Stimulated activated effector memory CD8-positive, alpha-beta T cell treated with anti-CD3 and anti-CD28 coated beads, Interleukin-12 subunit alpha, Interleukin-12 subunit beta, amount 100 ng/mL, for 72 hours (primary cell): ENCODE measurements at regions not wholly inside any gene's neighbourhood (a gene's known extent, or its start where the extent isn't known, plus 50 kb on each side); places are given as distances from the start of the nearest gene placed in this dataset.
"Not testable (repeated sequence)": the region's sequence is repeated elsewhere in the genome, so short reads cannot be mapped to it uniquely, and the experiment has no call there.

Source experiments
- ATAC-seq: fragments of 150-1000 bp; cut with Tn5 transposase; 2 replicates; pipeline ENCODE4 v1.10.0; 2021
- DNase-seq, 2 donors: peaks; one replicate each; pipeline ENCODE4 v3.0.0; 2021 to 2022; ENCODE audit warnings: low spot score in 2 of 2
- H3K27ac Mint-ChIP-seq: one replicate; pipeline ENCODE4 v1.8.0; 2022; ENCODE audit warnings: mild to moderate bottlenecking, mixed read lengths
- H3K36me3 Mint-ChIP-seq: one replicate; pipeline ENCODE4 v1.8.0; 2022; ENCODE audit warnings: mild to moderate bottlenecking, mixed read lengths
- H3K4me1 Mint-ChIP-seq: one replicate; pipeline ENCODE4 v1.8.0; 2022; ENCODE audit warnings: mixed read lengths
- H3K4me3 Mint-ChIP-seq: one replicate; pipeline ENCODE4 v1.8.0; 2022; ENCODE audit warnings: mild to moderate bottlenecking, mixed read lengths
- H3K9me3 Mint-ChIP-seq: one replicate; pipeline ENCODE4 v1.8.0; 2022; ENCODE audit warnings: mixed read lengths

DNA sequence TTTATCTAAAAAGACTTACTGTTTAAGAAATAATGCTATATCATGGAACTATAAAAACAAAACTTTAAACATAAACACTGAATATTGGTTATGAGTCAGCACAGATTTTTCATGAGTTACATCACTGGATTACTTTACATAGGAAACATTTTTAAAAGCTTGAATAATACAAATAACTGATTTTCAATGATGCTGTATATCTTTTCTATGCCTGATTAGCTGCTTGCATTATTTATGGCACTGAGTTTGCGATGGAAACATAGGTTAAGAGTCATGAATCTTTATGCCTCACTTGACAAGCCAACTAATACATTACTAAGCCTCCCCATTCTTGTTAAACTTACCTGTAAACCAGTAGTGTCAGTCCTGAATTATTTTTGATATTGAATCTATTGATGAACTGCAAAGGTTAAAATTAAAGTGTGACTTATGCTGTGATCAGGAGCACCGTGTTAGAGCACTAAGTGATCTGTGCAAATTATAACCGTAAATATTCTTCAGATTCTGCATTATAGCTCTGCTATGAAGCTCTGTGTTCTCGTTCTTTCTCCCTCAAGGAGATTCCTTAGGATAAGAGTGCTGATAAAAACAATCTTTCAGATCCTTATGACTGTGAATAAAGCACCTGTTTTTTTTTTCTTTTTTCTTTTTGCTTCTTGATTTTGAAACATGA is 437.3 kb upstream of the BCHE start:
- Mint-ChIP-seq H3K27ac (no peak overlapping the region), H3K4me1 (no peaks in the 10 kb centered on the region), H3K36me3 (no peaks in the 10 kb centered on the region), H3K9me3 (peaks cover 16% of the 10 kb centered on the region), H3K4me3 (no peak overlapping the region)
- DNase-seq (no peak), ATAC-seq (no peak)

DNA sequence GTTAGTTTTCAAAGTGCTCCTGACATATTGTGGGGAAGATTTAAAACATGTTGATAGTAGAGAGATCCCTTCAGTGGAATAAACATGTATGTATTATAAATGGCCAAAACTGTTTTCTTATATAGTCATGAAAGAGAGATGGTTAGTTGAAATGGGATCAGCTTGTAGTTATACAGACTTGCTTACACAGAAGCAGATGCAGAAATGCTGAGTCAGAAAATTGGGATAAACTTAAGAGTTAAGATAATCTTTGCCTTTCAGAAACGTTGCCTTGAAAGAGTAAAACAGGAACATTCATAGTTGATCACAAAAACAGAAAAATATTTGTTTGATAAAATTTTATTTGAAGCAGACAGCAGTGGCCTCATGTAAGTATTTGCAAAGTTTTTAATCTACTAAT is 433.2 kb upstream of the BCHE start:
- no peak overlapping the region for H3K4me3 Mint-ChIP-seq
- no peak for DNase-seq
- no peak overlapping the region for H3K27ac Mint-ChIP-seq
- peaks cover 6% of the 10 kb centered on the region for H3K9me3 Mint-ChIP-seq
- H3K4me1 Mint-ChIP-seq, result no peaks in the 10 kb centered on the region
- no peaks in the 10 kb centered on the region for H3K36me3 Mint-ChIP-seq
- ATAC-seq, result no peak

DNA sequence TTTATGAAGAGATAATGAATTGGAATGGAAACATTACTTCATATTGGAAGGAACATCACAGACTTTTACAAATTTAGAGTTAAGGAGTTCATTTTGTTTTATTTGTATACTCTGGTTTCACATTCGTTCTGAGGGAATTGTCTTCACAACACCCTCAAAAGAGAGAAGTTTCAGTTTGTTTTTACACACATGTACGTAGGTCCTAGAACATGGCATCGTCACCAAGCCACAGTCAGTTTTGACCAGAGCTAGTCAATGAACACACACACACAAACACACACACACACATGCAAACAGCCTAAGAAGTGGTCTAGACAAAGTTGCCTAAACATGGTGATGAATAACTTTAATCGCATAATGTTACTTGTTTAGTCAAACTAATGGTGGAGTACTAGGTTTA is 427.9 kb upstream of the BCHE start:
- ATAC-seq (no peak), DNase-seq (no peak)
- no peaks in the 10 kb centered on the region for H3K36me3 Mint-ChIP-seq

DNA sequence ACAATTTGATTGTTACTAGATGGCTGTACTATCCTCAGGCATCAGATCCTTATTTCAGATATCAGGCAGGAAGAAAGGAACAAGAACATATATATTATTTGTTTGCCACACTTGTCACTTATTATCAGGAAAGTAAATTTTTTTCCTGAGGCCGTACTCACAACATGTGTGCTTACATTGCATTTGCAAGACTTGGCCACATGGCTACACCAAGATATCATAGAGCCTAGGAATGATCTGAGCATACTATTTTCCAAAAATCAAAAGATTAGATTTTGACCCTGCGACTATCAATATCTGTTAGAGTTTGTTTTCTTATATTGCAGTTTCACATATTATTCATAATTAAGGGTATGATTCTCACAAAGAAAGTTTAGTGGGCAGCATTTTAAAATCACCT is 426.2 kb upstream of the BCHE start:
- ATAC-seq, result no peak
- H3K27ac Mint-ChIP-seq, result no peak overlapping the region
- H3K36me3 Mint-ChIP-seq, result no peaks in the 10 kb centered on the region
- no peaks in the 10 kb centered on the region for H3K4me1 Mint-ChIP-seq
- no peak overlapping the region for H3K4me3 Mint-ChIP-seq
- H3K9me3 Mint-ChIP-seq, result peaks cover 11% of the 10 kb centered on the region
- no peak for DNase-seq

More for the DNA sequence above, 427.9 kb upstream of the BCHE start:
- Mint-ChIP-seq H3K4me1 (no peaks in the 10 kb centered on the region), H3K9me3 (peaks cover 13% of the 10 kb centered on the region), H3K27ac (no peak overlapping the region), H3K4me3 (no peak overlapping the region)

DNA sequence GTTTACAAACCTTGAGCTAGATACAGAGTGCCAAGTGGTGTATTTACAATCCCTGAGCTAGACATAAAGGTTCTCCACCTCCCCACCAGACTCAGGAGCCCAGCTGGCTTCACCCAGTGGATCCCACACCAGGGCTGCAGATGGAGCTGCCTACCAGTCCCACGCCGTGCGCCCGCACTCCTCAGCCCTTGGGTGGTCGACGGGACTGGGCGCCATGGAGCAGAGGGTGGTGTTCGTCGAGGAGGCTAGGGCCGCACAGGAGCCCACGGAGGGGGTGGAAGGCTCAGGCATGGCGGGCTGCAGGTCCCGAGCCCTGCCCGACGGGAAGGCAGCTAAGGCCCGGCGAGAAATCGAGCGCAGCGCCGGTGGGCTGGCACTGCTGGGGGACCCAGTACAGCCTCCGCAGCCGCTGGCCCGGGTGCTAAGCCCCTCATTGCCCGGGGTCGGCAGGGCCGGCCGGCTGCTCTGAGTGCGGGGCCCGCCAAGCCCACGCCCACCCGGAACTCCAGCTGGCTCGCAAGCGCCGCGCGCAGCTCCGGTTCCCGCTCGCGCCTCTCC is 421.1 kb upstream of the BCHE start:
- not testable (repeated sequence) for DNase-seq, ATAC-seq
- H3K9me3 Mint-ChIP-seq, result peaks cover 13% of the 10 kb centered on the region

DNA sequence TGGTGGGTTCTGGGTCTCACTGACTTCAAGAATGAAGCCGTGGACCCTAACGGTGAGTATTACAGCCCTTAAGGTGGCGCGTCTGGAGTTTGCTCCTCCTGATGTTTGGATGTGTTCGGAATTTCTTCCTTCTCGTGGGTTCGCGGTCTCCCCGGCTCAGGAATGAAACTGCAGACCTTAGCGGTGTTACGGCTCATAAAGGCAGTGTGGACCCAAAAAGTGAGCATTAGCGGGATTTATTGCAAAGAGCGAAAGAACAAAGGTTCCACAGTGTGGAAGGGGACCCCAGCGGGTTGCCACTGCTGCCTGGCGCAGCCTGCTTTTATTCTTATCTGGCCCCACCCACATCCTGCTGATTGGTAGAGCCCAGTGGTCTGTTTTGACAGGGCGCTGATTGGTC is 420.5 kb upstream of the BCHE start:
- no peak overlapping the region for H3K27ac Mint-ChIP-seq
- no peaks in the 10 kb centered on the region for H3K4me1 Mint-ChIP-seq
- no peak overlapping the region for H3K4me3 Mint-ChIP-seq
- ATAC-seq (no peak), DNase-seq (no peak)
- H3K36me3 Mint-ChIP-seq, result no peaks in the 10 kb centered on the region
- H3K9me3 Mint-ChIP-seq, result peaks cover 13% of the 10 kb centered on the region

More for the DNA sequence above, 421.1 kb upstream of the BCHE start:
- H3K4me1 Mint-ChIP-seq, H3K36me3 Mint-ChIP-seq, H3K4me3 Mint-ChIP-seq, H3K27ac Mint-ChIP-seq: not testable (repeated sequence)

DNA sequence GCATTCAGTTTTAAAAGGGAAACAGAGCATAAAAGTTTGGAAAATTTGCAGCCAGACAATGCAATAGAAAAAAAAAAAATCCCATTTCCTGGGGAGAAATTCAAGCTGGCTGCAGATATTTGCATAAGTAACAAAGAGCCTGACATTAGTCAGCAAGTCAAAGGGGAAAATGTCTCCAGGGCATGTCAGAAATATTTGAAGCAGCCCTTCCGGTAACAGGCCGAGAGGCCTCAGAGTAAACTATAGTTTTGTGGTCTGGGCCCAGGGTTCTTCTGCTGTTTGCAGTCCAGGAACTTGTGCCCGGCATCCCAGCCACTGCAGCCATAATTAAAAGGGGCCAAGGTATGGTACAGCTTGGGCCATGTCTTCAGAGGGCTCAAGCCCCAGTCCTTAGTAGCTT is 411.6 kb upstream of the BCHE start:
- H3K9me3 Mint-ChIP-seq, result peaks cover 14% of the 10 kb centered on the region
- ATAC-seq (no peak), DNase-seq (no peak)
- no peaks in the 10 kb centered on the region for H3K4me1 Mint-ChIP-seq
- H3K36me3 Mint-ChIP-seq, result no peaks in the 10 kb centered on the region
- H3K27ac Mint-ChIP-seq, result no peak overlapping the region
- no peak overlapping the region for H3K4me3 Mint-ChIP-seq

DNA sequence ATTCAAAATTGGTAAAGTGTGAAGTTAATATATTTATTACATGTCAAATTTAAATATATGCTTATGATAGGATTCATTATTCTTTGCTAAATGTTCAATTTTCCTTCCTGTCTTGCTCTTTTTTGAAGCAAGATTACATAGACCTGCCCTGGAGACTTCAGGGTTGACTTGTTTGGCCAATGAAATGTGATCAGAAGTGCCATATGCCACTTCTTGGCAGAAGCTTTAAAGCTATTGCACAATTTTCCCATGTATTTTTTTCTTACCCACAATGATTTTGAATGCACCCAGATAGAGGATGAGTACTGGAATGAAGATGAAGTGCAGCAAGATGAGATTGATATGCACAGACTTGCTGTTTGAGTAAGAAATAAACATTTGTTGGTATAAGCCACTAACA is 406.3 kb upstream of the BCHE start:
- no peak for DNase-seq
- ATAC-seq, result no peak
- H3K9me3 Mint-ChIP-seq, result peaks cover 6% of the 10 kb centered on the region
- H3K4me3 Mint-ChIP-seq, result no peak overlapping the region
- no peaks in the 10 kb centered on the region for H3K36me3 Mint-ChIP-seq
- H3K27ac Mint-ChIP-seq, result no peak overlapping the region
- H3K4me1 Mint-ChIP-seq, result no peaks in the 10 kb centered on the region

DNA sequence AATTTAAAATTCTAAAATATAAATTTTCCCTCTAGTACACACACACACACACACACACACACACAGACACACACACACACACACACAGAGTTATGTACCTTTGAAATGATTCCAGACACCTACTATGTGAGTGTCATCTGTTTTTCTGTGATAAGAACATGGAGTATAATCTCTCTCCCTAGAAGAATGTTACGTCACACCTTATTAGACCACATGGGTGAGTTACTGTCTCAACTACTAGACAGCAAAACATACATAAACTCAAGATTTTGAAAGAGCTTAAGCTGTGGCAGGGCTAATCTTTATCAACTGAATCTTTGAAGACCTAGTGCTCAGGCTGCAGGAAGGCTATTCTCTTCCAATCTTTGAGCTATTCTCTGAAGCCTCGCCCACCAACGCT is 385.9 kb upstream of the BCHE start:
- Mint-ChIP-seq H3K9me3 (peaks cover 27% of the 10 kb centered on the region), H3K27ac (no peak overlapping the region), H3K4me3 (no peak overlapping the region), H3K36me3 (no peaks in the 10 kb centered on the region), H3K4me1 (no peaks in the 10 kb centered on the region)
- DNase-seq (no peak), ATAC-seq (no peak)

DNA sequence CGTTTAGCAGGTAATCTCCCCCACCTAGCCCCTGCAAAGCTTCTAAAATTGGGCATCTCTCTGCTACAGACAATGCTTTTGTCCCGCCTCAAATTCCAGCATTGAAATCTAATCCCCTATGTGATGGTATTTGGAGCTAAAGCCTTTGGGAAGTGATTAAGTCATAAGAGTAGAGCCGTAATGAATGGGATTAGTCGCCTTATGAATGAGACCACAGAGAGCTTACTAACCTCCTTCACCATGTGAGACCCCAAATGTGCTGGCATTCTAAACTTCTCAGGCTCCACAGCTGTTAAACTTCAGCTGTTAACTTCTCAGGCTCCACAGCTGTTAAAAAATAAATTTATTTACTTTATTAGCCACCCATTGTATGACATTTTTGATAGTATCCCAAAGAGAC is 374.2 kb upstream of the BCHE start:
- no peaks in the 10 kb centered on the region for H3K9me3 Mint-ChIP-seq
- no peak for ATAC-seq
- H3K27ac Mint-ChIP-seq, result no peak overlapping the region
- H3K4me1 Mint-ChIP-seq, result no peaks in the 10 kb centered on the region
- no peak overlapping the region for H3K4me3 Mint-ChIP-seq
- no peaks in the 10 kb centered on the region for H3K36me3 Mint-ChIP-seq
- no peak for DNase-seq

DNA sequence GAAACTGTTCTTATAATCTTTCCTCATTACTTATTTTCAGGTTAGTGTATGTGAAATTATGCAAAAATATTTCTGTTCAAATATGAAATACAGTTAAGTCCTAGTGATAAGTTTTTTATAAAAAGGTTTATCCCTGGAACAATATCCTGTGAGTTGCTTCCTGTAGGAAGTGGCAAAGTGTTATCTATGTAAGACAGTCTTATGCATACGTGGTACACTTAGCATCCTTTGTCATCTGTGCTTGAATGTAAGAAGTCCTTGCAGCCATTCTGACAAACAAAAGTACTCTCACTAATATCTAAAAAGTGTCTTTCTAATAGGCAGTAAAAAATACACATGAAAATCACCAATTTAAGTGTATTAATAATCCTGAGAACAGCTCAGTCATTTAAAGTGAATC is 372.5 kb upstream of the BCHE start:
- H3K4me1 Mint-ChIP-seq, result no peaks in the 10 kb centered on the region
- H3K9me3 Mint-ChIP-seq, result peaks cover 3% of the 10 kb centered on the region
- no peaks in the 10 kb centered on the region for H3K36me3 Mint-ChIP-seq
- no peak overlapping the region for H3K27ac Mint-ChIP-seq
- no peak for DNase-seq
- H3K4me3 Mint-ChIP-seq, result no peak overlapping the region
- ATAC-seq, result no peak

DNA sequence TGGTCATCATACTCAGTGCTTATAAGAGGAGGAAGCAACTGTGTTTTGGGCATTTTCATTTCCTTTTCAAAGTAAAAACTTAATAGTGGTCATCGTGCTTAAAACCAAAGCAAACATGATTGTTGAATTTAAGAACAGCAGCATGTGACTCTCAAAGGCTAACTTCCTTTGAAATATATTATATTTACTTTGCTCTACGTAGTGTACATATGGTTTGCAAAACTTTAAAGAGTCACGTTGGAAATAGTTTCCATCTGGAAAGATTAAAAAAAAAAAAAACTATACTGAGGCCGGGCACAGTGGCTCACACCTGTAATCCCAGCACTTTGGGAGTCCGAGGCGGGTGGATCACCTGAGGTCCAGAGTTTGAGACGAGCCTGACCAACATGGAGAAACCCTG is 367.9 kb upstream of the BCHE start:
- ATAC-seq, result no peak
- no peaks in the 10 kb centered on the region for H3K36me3 Mint-ChIP-seq
- no peak overlapping the region for H3K27ac Mint-ChIP-seq
- peaks cover 11% of the 10 kb centered on the region for H3K9me3 Mint-ChIP-seq
- no peaks in the 10 kb centered on the region for H3K4me1 Mint-ChIP-seq
- no peak for DNase-seq
- H3K4me3 Mint-ChIP-seq, result no peak overlapping the region

DNA sequence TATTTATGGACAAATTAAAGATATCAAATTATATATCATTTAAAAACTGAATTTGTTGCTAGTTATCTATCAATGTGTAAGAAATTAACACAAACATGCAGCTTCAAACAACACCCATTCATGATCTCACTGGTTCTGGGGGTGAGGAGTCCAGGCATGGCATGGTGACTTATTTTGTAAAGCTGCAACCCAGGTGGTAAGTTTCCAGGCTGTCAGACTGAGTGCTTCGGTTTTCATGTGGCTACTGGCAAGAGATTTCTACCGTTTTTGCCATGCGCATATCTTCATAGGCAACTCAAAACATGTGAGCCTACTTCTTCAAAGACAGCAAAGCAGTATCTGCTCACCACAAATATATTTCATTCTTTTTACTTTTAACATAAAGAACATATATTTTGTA is 364.3 kb upstream of the BCHE start:
- Mint-ChIP-seq H3K9me3 (peaks cover 16% of the 10 kb centered on the region), H3K27ac (no peak overlapping the region), H3K36me3 (no peaks in the 10 kb centered on the region), H3K4me3 (no peak overlapping the region), H3K4me1 (no peaks in the 10 kb centered on the region)
- ATAC-seq (no peak), DNase-seq (no peak)

DNA sequence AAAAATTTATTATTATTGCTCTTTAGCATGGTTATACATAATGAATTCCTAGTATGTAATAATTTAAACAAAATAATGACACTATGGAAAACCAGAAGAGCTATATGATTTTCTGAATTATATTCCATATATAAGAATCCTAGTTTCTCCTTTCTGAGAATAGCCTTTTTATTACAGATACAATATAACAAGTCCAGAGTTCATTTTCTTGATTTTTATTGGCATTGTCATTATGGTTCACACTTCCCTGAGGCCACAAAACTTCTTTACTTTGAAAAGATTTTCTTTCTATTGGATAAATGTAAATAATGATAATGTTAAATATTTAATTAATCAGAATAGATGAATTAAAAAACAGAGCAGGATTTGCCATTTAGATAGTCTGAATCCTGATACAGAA is 362.3 kb upstream of the BCHE start:
- no peaks in the 10 kb centered on the region for H3K4me1 Mint-ChIP-seq
- no peak for ATAC-seq
- H3K9me3 Mint-ChIP-seq, result peaks cover 14% of the 10 kb centered on the region
- H3K4me3 Mint-ChIP-seq, result no peak overlapping the region
- no peaks in the 10 kb centered on the region for H3K36me3 Mint-ChIP-seq
- DNase-seq, result no peak
- H3K27ac Mint-ChIP-seq, result no peak overlapping the region

DNA sequence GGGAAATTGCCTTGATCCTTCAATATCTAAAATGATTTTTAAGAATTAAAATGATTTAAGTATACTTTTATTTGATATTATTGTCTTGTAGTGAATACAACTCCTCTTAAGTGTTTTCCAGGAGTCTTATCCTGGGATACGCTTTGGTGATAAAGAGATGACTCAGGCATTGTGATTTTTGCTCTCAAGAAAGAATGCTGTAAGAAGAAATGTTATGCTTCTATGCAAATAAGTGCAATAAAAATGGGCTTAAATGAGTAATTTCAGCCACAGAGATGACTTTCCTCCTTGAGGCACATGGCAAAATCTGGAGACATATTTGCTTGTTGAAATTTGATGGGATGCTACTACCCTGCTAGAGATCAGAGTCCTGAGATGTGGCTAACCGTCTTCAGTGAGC is 358.6 kb upstream of the BCHE start:
- Mint-ChIP-seq H3K36me3 (no peaks in the 10 kb centered on the region), H3K4me1 (no peaks in the 10 kb centered on the region), H3K27ac (no peak overlapping the region), H3K4me3 (no peak overlapping the region), H3K9me3 (peaks cover 12% of the 10 kb centered on the region)
- ATAC-seq (no peak), DNase-seq (no peak)

DNA sequence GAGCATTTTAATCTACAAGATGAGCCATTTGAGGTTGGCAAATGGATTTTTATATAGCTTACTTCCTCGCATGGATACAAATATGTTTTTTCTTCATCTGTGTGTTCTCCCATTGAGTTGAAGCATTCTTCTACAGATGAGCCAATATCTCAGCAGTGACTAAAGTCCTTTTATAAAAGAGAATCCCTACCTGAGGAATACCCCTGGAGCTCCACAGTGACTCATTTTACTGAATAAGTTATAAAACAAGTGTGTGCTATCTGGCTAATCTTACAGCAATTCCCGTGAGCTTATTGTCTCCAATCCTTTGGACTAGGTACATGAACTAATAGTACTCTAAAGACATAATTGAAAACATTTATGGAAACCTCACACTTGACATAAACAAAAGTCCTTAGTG is 354.2 kb upstream of the BCHE start:
- Mint-ChIP-seq H3K9me3 (peaks cover 12% of the 10 kb centered on the region), H3K27ac (no peak overlapping the region), H3K4me3 (no peak overlapping the region), H3K36me3 (no peaks in the 10 kb centered on the region), H3K4me1 (no peaks in the 10 kb centered on the region)
- DNase-seq (no peak), ATAC-seq (no peak)

DNA sequence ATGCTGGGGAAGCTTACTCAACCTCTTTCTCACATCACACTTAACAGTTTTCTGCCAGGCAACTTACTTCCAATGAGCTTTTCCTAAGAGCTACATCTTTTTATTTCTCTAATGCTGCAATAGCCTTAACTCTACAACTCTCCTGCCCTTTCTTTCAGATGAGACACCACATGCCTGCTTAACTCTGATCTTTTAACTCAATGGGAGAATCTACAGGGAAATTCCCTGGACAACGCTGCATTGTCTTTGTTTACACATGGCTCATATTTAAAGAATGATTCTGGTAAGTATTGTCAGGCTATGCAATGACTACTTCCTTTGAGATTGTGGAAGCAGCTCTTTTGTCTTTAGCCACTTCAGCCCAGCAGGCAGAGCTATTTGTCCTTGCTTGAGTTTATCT is 353.1 kb upstream of the BCHE start:
- DNase-seq (no peak), ATAC-seq (no peak)
- Mint-ChIP-seq H3K4me3 (no peak overlapping the region), H3K9me3 (peaks cover 18% of the 10 kb centered on the region), H3K4me1 (no peaks in the 10 kb centered on the region), H3K36me3 (no peaks in the 10 kb centered on the region), H3K27ac (no peak overlapping the region)
